NCI-H2196 (cell line): ENCODE measurements at regions not wholly inside any gene's neighbourhood (a gene's known extent, or its start where the extent isn't known, plus 50 kb on each side); places are given as distances from the start of the nearest gene placed in this dataset.

ENCODE experiments used
- DNase-seq: peaks from one replicate; lab custom pipeline; 2025; ENCODE audit not compliant: unreplicated experiment; lab: John Stamatoyannopoulos, UW

- DNase-seq, result no peak
Measured at GRCh38 chr16:66289986-66290385, 76.5 kb upstream of the CDH5 start.

DNA sequence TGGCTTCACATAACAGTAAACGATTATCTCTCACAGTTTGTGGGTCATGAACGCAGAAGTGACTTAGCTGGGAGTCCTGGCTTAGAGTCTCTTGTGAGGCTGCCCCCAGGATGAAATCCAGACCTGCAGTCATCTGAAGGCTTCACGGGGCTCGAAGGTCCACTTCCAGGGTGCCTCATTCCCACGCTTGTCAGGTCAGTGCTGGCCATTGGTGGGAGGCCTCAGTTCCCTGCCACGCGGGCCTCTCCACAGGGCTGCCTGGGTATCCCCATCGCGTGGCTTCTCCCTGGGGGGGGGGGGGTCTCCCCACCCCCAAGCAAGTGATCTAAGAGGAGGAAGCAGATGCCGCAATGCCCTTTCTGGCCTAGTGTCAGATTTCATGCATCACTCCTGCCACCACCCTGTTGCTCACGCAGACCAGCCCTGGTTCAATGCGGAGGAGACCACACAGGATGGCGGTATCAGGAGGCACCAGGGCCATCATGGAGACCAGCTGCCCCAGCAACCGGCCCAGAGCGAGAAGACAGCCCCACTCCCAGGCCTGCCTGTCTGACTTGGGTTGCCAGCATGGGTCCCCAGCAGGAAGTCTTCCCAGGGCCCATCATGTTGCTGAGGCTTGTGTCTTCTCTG, 77.3 kb upstream of the CDH5 start:
- DNase-seq, result no peak

- DNase-seq, result no peak
Measured at GRCh38 chr16:66287926-66288325, 78.6 kb upstream of the CDH5 start.

DNA sequence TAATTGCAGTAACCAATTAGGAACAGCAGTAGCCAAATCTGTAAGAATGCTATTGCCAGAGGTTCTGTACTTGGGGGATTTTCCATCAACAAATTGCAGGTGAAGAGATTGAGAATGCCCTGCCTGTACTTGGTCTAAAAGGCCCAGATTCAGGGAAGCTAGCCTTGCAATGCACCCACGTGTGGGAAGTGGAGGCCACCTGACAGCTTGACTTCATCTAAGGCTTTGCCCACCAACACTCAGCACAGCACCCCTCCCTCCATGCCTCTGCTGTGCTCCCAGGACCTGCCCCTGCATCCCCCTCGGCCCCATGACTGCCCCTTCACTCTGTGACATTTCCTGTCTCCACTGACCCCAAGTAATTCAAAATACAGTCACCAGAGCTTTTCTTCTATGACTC, 79.1 kb upstream of the CDH5 start:
- no peak for DNase-seq

GRCh38 chr16:66286527-66286926, 80.0 kb upstream of the CDH5 start:
- no peak for DNase-seq

GRCh38 chr16:66278604-66279262, 87.8 kb upstream of the CDH5 start:
- no peak for DNase-seq

- peak; percentile 6 for DNase-seq
Measured at GRCh38 chr16:66278111-66278531, 88.4 kb upstream of the CDH5 start.

GRCh38 chr16:66277311-66278070, 89.0 kb upstream of the CDH5 start:
- DNase-seq, result no peak

DNA sequence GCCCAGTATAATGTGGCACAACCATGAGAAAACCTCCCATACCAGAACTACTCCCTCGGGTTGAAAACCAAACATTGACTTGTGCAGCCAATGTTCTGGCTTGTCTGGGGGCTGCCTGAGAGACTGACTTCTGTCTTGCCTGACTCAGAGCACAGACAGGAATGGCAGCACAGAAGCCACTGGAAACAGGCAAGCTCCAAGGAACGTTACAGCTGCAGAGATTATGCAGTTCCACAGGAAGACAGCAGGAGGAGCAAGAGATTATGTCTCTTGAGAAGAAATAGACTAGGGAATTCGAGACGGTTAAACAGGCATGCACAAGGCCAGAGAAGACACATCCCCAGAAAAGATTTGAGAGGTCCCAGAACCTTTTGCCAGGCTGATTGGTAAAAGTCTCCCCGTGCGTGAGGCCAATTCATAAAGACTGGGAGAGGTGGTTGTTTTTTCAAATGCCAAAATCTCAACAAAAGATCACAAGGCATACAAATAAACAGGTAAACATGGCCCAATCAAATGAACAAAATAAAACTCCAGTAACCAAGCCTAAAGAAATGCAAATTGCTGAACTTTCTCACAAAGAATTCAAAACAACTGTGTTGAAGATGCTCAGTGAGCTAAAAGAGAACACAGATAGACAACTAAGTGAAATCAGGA, 90.6 kb upstream of the CDH5 start:
- DNase-seq, result peak; percentile 18

GRCh38 chr16:66274335-66275110, 92.0 kb upstream of the CDH5 start:
- peak; percentile 16 for DNase-seq

DNA sequence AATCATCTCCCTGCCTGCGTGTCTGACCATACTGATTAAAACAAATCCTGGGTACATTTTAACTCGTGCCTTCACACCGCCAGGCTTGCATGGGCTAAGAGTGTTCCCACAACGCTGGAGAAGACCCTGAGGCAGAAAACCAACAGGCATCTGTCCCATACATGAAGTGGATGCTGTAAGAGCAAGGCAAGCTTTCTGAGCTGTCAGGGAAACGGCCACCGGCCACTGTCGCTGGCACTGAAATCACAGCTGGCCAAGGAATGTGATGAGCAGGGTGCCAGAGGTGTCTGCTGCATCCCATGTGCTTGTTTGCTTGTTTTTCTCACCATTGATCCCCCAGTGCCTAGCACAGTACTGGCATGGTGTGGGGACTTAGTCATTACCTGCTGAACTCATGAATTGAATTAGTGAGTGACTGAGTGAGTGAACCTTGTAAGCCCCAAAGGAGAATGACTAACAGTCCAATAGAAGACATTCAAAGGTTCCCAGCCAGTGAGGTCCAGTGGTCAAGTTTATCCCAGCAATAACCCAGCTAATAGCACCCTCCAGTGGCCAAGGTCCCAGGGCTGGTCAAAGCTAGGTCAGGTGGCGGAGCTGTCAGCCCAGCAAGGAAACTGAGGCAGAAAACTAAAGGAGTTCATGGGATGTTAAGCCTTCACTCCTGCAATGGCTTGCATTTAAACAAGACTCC, 92.7 kb upstream of the CDH5 start:
- DNase-seq, result no peak

DNA sequence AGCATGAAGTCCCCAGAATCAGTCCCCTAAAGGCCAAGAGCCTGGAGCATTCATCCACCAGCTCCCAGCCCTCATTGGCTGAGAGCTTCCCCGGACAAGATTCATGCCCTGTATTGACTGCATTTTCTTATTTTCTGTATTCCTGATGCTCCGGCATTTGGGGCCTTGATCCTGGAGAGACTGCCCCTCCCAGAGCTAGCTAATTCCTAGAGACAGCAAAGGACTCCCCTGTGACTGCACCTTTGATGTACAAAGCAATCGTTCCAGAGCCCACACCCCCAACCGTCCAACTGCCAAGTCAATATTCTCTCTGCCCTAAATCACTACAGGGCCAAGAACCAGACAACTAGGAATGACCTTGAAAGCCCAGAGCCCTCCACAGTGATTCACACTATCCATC, 93.4 kb upstream of the CDH5 start:
- no peak for DNase-seq

DNA sequence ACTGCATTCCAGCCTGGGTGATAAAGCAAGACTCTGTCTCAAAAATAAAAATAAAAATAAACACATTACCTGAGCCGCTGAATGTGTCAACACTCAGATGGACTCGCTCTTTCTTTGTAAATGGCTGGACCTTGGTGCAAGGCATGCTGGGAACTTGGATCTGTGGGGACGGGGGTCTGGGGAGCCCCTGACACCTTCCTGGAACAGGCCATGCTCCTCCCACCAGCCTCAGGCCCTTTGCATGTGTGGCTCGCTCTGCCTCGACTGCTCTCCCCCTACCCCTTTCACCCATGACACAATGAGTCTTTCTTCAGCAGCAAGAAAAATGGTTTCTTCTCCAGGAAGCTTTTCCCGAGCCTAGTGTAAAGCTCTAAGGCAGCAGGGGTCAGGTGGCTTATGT, 94.0 kb upstream of the CDH5 start:
- no peak for DNase-seq

- DNase-seq, result no peak
Measured at GRCh38 chr16:66271074-66272060, 95.1 kb upstream of the CDH5 start.

- peak; percentile 67 for DNase-seq
Measured at GRCh38 chr16:66270333-66270927, 96.1 kb upstream of the CDH5 start.

DNA sequence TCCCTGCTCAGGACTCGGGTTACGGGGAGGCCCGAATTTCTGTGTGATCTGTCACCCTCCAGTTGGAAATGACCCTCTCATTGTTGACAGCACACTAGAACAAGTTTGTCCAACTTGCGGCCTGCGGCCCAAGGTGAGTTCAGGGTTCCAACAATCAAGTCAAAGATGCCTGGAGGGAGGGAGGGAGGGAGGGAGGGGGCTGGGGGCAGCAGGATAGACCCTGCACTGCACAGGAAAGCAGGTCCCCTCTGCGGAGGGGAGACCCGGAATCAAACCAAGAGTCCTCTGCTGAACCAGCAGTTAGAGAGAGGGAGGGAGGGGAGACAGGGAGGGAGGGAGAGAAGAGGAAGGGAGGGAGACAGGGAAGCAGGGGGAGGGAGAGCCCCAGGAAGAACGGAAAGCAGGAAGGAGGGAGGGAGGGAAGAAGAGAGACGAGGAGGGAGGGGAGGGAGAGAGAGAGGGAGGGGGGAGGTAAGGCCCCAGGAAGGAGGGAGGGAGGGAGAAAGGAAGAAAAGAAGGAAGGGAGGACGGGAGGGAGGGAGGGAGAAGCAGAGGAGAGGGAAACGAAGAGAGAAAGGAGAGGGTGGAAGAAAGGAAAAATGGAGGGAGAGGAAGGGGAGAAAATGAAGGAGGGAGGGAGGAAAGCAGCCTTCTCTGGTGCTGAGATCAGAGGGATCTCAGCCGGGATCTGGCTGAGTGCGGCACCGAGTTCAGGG, 96.7 kb upstream of the CDH5 start:
- DNase-seq, result no peak

DNA sequence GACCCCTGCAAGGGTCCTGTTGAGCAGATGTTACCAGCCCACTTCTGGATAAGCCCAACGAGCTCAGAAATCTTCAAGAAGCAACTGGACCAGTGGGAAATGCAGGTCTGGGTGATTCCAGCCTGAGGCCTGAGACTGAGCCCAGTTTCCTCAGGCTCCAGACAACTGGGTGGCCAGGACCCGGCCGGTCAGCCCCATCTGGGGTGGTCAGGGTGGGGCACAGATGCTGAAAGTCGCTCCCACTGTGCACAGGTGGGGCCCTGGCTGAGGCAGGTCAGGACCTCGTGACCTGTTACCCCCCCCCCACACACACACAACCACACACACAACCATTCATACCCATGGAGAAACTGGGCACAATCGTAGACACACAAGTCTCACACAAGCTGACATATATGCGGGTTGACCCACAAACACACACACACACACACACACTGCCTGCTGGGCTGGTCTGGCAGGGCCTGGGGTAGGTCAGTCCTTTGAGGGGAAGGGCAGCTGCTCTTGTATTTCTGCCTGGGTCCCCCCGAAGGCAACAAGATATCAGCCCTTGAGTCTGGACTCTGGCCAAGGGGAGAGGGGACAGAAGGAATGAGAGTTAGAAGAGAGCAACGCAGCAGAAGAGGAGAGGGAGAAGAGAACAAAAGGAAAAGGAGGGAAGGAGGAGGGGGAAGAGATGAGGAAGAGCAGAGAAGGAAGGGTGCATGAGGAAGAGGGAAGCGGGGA, 99.0 kb upstream of the CDH5 start:
- no peak for DNase-seq
